ENCODE measurements at regions not wholly inside any gene's neighbourhood (a gene's known extent, or its start where the extent isn't known, plus 50 kb on each side); places are given as distances from the start of the nearest gene placed in this dataset.
"Not testable (repeated sequence)": the region's sequence is repeated elsewhere in the genome, so short reads cannot be mapped to it uniquely, and the experiment has no call there.

DNA sequence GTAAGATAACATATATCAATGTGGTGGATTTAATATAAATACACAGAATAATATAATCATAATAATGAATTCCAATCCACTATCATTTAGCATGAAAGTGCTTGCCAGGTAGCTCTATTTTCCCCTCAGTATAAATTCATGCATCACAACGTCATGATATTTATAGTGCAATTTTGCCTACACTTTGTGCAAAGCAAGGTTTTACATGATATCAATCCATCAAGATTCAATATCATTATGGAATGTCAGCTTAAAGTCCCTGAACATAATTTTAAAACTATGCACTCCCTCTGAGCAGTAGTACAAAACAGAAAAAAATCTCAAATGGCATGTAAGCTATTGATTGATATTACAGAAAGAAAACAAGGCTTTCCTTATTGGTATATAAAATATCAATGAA, 962.2 kb upstream of the PCDH20 start:
- no peak for DNase-seq

- no peak for DNase-seq
These were observed 960.0 kb upstream of the PCDH20 start for GRCh38 chr13:62375653-62376052.

DNA sequence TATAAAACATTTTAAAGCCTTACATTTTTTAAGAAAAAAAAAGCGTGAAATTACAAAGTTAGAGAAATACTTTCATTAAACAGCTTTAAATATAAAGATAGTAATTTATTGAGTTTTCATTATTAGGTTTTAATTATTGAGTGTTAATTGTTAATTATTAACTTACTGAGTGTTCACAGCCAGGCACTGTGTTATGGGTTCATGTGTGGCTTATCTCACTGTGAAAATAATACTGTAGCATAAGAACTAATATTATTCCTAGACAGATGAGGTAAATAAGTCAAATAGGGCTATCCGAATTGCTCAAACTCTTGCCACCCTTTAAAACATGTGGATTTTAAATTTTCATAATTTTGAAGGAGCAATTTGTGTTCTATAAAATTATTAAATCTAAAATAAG, 956.1 kb upstream of the PCDH20 start:
- DNase-seq, result no peak

DNA sequence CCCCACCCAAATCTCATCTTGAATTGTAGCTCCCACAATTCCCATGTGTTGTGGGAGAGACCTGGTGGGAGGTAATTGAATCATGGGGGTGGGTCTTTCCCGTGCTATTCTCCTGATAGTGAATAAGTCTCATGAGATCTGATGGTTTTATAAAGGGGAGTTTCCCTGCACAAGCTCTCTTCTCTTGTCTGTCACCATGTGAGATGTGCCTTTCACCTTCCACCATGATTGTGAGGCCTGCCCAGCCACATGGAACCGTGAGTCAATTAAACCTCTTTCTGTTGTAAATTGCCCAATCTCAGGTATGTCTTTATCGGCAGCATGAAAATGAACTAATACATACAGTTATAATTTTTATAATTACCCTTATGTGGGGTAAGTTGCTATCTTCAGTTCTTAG, 952.3 kb upstream of the PCDH20 start:
- not testable (repeated sequence) for DNase-seq

- DNase-seq, result no peak
These were observed 945.0 kb upstream of the PCDH20 start for GRCh38 chr13:62360609-62361008.

DNA sequence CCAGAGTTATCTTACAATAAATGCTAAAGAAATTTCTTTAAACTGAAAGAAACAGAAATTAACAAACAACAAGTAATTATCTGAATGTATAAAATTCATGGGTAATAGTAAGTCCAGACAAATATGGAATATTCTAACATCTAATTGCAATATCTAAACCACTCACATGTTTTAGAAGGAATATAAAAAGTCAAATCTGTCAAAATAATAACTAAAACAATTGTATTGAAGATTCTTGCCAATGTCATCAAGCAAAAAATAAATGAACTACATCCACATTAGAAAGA, 942.9 kb upstream of the PCDH20 start:
- DNase-seq, result no peak

GRCh38 chr13:62357887-62358645, 942.4 kb upstream of the PCDH20 start:
- DNase-seq, result peak; percentile 30

DNA sequence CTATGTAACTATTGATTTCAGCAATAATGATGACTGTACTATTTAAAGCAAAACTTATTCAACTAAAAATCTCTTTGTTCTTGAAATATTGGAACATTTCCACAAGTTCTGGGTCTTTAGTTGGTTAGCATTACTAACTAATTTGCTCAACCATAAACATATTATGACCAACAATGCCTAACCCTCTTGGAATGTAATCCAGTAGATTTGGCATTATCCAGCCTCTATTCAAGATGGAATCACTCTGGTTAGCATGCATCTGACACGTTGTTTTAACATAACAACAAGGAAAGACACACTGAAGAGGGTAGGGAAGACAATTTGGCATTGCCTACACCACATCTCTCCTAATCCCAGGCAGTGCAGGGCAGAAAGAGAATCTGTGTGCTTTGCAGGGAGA, 941.3 kb upstream of the PCDH20 start:
- no peak for DNase-seq

DNA sequence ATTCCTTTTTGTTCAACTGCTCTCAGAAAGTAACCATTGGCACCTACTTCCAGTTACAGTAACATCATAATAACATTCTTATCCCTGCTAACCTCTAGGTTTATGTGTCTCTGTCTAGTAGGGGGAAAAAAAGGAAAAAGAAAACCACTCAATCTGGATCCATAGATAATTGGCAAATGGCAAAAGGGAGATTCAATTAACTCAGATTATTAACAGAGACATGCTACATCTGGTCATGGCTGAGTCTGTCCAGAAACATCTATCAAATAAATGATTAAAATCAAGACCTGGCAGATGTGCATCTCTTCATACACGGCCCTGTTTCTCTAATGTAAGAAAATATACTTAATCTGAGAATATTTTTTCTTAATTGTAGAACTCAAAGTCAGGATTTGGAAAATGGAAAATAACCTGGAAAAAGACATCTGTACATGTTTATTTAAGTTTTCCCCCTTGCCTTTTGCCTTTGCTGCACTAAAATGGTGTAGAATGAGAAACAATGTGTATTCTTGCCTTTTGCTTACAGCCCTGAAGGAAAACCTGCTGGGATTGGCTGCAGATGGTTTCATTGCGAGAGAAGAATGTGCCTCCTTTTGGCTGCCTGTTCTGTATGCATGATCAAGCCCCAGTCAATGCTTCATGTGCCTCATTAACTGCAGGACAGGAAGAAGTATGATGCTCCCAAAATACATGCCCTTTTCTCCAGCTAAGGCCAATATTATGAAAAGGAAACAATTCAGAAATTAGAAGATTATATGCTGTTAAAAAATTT, 921.6 kb upstream of the PCDH20 start:
- no peak for DNase-seq

DNA sequence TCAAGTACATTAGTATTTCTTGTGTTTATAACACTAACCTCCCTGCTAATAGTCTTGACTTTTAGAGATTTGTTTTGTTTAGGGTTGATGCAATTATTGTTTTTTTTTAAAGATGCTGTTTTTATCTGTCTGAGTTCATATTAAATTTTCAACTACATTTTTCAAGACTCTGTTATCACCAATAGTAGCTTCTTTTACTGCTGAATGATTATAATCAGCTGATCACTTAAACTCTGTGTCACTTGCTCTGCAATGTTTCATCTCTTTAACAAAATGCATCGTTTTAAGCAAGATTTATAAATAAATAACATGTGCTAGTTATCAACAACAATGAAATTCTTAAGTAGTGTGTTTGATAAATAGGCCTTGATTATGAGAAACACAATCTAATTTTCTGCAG, 920.9 kb upstream of the PCDH20 start:
- DNase-seq, result no peak

GRCh38 chr13:62333466-62333865, 917.8 kb upstream of the PCDH20 start:
- no peak for DNase-seq

- no peak for DNase-seq
These were observed 915.7 kb upstream of the PCDH20 start for GRCh38 chr13:62331384-62331783.

DNA sequence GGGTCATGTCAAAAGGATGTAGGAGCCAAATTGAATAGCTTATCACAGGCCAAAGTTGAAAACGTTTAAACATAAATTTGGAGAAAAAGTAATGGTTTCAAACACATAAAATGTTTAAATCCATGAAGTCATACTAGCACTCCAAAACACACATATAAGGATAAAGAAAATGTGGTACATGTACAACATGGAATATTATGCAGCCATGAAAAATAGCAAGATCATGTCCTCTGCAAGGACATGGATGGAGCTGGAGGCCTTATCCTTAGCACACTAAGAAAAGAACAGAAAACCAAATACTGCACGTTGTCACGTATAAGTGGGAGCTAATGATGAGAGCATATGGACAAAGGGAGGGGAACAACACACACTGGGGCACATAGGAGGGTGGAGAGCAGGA, 911.7 kb upstream of the PCDH20 start:
- no peak for DNase-seq

DNA sequence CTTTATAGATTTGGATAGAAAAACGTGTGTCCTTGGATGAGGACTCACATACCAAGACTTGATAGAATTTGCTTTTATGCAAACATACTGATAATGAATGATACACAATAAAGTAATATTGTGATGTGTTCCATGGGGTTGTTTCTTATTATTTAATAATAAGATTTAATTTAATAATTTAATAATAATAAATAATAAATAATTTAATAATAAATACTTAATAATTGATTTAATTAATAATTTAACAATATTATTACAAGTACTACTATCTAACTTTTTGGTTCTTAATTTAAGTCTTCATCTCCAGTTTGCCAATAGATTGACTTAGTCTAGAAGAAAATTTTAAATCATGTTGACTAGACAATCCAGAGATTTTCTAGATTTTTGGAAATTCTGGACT, 909.2 kb upstream of the PCDH20 start:
- no peak for DNase-seq

DNA sequence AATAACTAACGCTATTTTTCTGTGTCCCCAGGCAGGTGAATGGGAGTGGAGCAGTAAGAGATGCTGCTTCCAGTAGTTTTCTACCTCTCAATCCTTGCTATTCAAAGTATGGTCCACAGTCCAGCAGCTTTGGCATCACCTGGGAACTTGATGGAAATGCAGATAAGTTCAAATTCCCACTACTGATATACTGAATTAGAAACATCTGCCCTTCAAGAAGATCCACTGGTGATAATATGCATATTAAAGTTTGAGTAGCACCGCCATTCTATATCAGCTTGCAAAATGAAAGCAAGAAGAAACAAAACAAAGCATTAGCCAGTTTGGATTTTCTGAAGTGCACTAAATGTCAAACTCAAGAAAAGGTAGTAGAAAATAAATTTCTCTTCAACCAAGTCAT, 906.2 kb upstream of the PCDH20 start:
- DNase-seq, result no peak

- no peak for DNase-seq
These were observed 905.5 kb upstream of the PCDH20 start for GRCh38 chr13:62321139-62321538.

DNA sequence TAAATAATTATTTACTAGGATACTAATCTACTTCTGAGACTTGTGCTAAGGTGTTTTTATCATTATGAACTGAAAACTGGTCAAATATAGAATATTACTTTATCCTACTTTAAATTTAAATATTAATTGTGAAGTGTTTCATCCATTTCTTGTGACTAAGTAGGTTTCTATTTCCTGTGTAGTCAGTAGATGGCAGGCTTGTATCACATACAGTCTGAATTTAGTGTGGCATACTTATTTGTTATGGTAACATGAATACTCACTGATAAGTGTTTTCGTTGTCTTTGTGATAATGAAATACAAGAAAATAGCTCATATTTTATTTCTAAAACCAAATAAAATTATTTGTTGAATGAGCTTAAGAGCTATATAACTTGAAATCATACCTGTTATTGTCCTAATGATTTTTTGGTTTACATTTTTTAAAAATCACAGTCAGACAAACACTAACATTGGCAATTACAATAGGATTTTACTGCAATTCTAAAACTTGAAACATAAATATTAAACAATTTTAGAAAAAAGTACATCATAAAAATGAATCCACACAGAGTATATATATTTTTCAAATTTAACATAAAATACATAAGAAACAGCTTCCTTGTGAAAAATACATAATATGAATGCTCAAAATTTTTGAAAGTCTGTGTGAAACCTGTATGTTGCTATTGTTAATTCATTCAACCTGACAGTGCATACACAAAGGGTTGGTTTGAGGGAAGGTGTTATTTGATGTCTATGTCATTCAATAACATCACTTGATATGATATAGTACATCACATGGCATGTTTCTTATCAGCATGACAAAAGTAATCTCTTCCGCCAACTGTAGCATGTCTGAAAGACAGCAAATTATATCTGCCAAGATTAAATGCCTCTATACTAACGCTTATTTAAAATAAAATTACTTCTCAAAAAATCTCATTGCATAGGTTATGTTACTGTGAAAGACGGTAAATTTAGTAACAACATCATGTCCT, 904.8 kb upstream of the PCDH20 start:
- peak; percentile 60 for DNase-seq

DNA sequence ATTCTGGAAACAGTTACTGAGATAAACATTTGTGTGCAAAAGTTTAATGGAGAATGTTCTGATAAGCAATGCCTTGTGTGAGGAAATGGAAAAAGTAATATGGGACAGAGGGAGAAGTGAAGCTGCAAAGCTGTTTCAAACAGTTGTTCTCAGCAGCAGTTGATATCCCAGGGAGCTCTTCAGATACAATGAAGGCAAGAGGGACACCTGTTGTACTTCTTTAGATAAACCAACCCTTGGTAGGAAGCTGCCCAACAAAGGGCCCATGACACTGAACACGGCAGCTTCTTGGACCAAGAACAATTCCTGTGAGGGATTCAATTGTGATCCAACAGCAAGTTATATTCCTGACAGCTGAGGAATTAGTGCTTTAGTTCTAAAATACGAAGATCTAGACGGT, 894.3 kb upstream of the PCDH20 start:
- no peak for DNase-seq

- no peak for DNase-seq
These were observed 890.1 kb upstream of the PCDH20 start for GRCh38 chr13:62305756-62306155.

- no peak for DNase-seq
These were observed 886.7 kb upstream of the PCDH20 start for GRCh38 chr13:62302341-62302740.

DNA sequence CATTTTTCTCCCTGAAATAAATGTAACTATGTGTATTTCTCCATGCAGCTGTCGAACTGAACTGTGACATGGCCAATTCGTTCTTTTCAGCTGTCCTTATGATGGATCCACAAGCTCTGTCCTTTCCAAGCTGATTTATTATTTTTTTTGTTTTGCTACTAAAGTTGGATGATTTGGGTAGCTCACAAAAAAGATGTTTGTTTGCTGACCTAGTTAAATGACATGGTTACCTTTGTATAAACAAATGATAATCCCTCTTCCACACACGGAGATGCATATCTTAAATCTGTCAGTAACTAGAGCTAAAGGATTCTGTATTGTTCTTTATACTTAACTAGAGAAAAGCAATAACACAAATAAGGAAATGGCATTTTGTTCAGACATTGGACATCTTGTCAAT, 884.3 kb upstream of the PCDH20 start:
- DNase-seq, result no peak

- DNase-seq, result no peak
These were observed 881.2 kb upstream of the PCDH20 start for GRCh38 chr13:62296812-62297211.

GRCh38 chr13:62294244-62294643, 878.6 kb upstream of the PCDH20 start:
- DNase-seq, result no peak
